ENCODE measurements at regions not wholly inside any gene's neighbourhood (a gene's known extent, or its start where the extent isn't known, plus 50 kb on each side); places are given as distances from the start of the nearest gene placed in this dataset.

- Histone ChIP-seq H3K27me3 (no peaks in the 10 kb centered on the region), H3K4me3 (no peak overlapping the region), H3K36me3 (no peaks in the 10 kb centered on the region), H3K27ac (no peak overlapping the region), H3K9me3 (ENCODE audit: low read depth) (no peaks in the 10 kb centered on the region), H3K4me1 (ENCODE audit: low read depth) (no peaks in the 10 kb centered on the region)
- no peak for DNase-seq (ENCODE audit: low read depth in 1 of 2, low spot score in 1 of 2)
- TF ChIP-seq CTCF (IDR thresholded peaks at IDR 0.05; ENCODE audit: low read depth, low read length): no peak
Observed at GRCh38 chr16:79728923-79729240, 128.3 kb upstream of the MAF start.

DNA sequence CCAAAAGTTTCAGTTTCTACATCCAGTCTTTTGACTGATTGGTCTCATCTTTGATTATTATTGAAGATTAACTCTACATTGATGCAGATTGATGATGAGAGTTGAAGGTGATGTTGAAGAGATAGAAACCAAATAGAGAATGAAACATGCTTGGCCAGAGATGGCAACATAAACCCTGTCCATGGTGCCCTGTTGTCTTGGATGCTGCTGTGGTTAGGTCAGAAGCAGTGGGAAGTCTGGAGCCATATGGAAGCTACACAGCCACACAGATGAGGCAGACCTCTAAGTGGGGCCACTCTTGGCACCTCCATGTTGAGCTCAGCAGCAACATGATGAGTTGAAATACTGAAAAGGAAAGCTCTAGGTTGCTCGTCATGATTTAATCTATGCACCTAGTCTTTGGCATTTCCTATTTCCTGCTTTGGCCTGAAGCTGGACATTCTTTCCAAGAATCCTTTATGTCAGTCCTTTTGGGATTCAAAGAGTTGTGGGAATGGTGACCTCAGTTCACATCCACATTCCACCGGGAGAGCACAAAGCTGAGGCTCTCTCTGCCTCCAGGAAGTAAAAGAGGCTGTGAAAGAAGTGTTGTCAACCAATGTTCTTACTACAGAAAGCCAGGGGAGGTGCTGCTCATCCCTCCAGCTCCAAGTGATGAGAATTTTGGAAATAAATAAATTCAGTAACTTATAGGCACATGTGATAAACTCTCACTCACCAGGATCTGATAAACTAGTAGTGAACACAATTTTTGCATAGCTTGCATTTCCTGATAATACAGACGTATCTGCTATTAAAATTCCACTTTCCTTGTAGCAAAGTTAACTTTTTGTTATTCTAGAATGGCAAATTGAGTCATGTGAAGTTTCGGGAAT lies 127.7 kb upstream of the MAF start:
- no peak for TF ChIP-seq CTCF (IDR thresholded peaks at IDR 0.05; ENCODE audit: low read depth, low read length)
- Histone ChIP-seq H3K4me1 (ENCODE audit: low read depth) (no peaks in the 10 kb centered on the region), H3K27ac (no peak overlapping the region), H3K4me3 (no peak overlapping the region), H3K27me3 (no peaks in the 10 kb centered on the region), H3K36me3 (no peaks in the 10 kb centered on the region), H3K9me3 (ENCODE audit: low read depth) (no peaks in the 10 kb centered on the region)
- no peak for DNase-seq (ENCODE audit: low read depth in 1 of 2, low spot score in 1 of 2)

- no peak overlapping the region for H3K4me3 ChIP-seq
- no peak for TF ChIP-seq CTCF (IDR thresholded peaks at IDR 0.05; ENCODE audit: low read depth, low read length)
- no peak overlapping the region for H3K27ac ChIP-seq
- H3K27me3 ChIP-seq: no peaks in the 10 kb centered on the region
- H3K36me3 ChIP-seq: no peaks in the 10 kb centered on the region
- DNase-seq (ENCODE audit: low read depth in 1 of 2, low spot score in 1 of 2): no peak
- no peaks in the 10 kb centered on the region for H3K4me1 ChIP-seq (ENCODE audit: low read depth)
- no peaks in the 10 kb centered on the region for H3K9me3 ChIP-seq (ENCODE audit: low read depth)
Observed at GRCh38 chr16:79726902-79727301, 126.4 kb upstream of the MAF start.

GRCh38 chr16:79725051-79725450 lies 124.5 kb upstream of the MAF start:
- Histone ChIP-seq H3K36me3 (no peaks in the 10 kb centered on the region), H3K9me3 (ENCODE audit: low read depth) (no peaks in the 10 kb centered on the region), H3K27ac (no peak overlapping the region), H3K4me3 (no peak overlapping the region), H3K4me1 (ENCODE audit: low read depth) (no peaks in the 10 kb centered on the region), H3K27me3 (no peaks in the 10 kb centered on the region)
- TF ChIP-seq CTCF (IDR thresholded peaks at IDR 0.05; ENCODE audit: low read depth, low read length): no peak
- DNase-seq (ENCODE audit: low read depth in 1 of 2, low spot score in 1 of 2): no peak

DNA sequence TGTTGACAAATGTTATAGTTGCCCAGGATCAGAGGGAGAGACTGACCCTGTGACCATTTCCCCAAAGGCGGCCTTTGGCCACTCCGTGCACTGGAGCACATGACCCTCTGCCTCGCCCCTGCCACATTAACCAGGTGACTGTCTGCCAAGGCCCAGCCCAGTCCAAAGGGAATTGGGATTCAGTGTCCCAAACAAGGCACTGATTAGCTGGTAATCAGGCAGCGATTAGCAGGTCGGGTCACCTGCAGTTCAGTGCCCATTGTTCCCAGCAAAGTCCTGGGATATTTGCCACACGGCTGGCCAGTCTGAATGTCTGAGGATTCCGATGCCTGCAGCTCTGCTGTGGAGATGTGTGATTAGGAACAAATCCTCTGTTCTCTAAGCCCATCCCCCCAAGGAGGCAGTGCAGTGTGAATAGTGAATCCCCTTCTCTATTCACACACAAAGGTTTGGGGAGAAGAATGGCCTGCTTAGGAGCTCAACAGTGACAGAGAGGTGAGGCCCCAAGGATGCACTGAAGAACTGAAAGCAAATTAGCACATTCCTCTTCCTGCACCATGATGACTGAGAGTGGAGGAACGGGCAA lies 123.1 kb upstream of the MAF start:
- DNase-seq (ENCODE audit: low read depth in 1 of 2, low spot score in 1 of 2): no peak
- H3K4me1 ChIP-seq (ENCODE audit: low read depth): no peaks in the 10 kb centered on the region
- H3K36me3 ChIP-seq: no peaks in the 10 kb centered on the region
- H3K27me3 ChIP-seq: no peaks in the 10 kb centered on the region
- no peaks in the 10 kb centered on the region for H3K9me3 ChIP-seq (ENCODE audit: low read depth)
- H3K4me3 ChIP-seq: no peak overlapping the region
- H3K27ac ChIP-seq: no peak overlapping the region
- no peak for TF ChIP-seq CTCF (IDR thresholded peaks at IDR 0.05; ENCODE audit: low read depth, low read length)
